ENCODE measurements at regions not wholly inside any gene's neighbourhood (a gene's known extent, or its start where the extent isn't known, plus 50 kb on each side); places are given as distances from the start of the nearest gene placed in this dataset.
"Not testable (repeated sequence)": the region's sequence is repeated elsewhere in the genome, so short reads cannot be mapped to it uniquely, and the experiment has no call there.

- not testable (repeated sequence) for DNase-seq
Measured at GRCh38 chr9:64499541-64499940, 785.5 kb downstream of the FOXD4L5 start.

DNA sequence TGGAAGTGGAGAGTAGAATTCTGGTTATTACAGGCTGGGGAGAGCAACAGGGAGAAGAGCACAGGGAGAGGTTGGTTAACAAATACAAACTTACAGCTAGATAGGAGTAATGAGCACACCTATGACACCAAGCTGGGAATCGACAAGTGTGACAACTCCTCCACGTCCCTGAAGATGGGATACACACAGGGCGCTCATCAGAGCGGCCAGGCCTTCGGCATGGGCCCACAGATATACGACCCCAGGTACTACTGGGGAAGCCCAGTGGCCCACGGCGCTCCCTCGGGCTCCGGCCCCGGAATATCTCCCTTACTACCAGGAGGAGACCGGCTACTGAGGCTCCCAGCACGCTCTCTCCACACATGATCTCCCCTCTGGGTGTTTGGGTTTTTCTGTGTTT is 786.6 kb downstream of the FOXD4L5 start:
- DNase-seq = not testable (repeated sequence)

- not testable (repeated sequence) for DNase-seq
Measured at GRCh38 chr9:64488544-64488943, 796.5 kb downstream of the FOXD4L5 start.

DNA sequence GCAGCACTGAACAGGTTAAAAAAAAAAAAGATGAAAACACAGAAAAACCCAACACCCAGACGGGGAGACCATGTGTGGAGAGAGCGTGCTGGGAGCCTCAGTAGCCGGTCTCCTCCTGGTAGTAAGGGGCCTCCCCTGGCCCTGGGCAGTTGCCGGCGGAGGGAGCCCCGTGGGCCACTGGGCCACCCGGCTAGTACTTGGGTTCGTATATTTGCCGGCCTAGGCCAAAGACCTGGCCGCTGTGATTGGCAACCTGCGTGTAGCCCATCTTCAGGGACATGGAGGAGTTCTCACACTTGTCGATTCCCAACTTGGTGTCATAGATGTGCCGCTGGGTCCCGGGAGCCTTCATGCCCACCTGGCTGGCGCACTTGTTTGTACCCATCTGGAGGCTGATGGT is 798.9 kb downstream of the FOXD4L5 start:
- not testable (repeated sequence) for DNase-seq

GRCh38 chr9:64479095-64479494 is 805.9 kb downstream of the FOXD4L5 start:
- DNase-seq = not testable (repeated sequence)

DNA sequence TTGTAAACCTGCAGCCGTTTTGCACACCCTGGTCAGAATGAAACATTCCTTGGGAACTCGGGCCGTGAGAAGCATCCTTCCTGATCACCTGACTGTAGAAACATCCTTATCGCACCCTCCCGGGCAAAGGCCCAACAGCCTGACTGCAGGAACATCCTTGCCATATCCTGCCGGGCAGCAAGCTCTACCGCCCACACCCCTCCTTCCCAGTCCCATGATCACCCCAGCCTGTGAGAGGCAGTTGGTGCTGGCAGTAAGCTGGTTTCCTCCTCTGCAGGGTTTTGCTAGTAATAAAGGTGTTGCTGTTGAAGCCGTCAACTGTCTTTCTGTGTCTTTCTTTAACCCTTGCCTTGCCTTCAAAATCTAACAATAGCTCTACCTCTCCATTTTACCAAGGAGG is 816.1 kb downstream of the FOXD4L5 start:
- DNase-seq = not testable (repeated sequence)

GRCh38 chr9:64466052-64466599 is 818.9 kb downstream of the FOXD4L5 start:
- not testable (repeated sequence) for DNase-seq

DNA sequence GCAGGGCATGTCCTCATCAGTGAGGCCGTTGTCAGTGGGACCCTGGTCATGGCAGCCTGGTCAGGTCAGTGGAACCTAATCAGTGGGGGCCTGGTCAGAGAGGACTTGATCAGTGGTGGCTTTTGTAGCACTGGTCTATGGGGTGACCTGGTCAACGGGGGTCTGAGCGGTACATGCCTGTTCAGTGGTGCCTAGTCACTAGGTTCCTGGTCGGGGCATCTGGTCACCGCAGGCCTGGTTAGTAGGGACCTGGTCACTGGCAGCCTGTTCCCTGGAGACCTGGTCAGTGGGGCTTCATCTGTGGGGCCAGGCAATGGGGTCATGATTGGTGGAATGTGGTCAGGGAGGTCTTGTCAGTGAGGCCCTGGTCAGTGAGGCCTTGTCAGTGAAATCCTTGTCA is 823.1 kb downstream of the FOXD4L5 start:
- DNase-seq = not testable (repeated sequence)

DNA sequence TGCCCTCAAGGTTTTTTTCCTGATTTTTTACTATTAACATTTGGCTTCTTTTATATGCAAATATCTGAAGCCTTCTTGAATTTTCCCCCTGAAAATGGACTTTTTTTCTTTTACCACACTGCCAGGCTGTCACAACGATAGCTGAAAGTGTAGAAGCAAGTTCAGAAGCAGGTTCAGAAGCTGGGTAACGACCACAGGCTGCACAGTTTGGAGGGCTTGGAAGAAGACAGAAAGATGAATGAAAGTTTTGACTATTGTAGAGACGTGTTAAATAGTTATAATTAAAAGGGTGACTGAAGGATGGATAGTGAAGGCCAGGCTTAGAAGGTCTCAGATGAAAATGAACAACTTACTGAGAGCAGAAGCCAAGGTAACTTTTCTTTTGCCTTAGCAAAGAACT is 826.4 kb downstream of the FOXD4L5 start:
- DNase-seq = not testable (repeated sequence)

- peak in 1 of 2 donors; percentile 35 for DNase-seq
Measured at GRCh38 chr9:64455107-64455648, 829.8 kb downstream of the FOXD4L5 start.

GRCh38 chr9:64452134-64452533 is 832.9 kb downstream of the FOXD4L5 start:
- DNase-seq = peak in 1 of 2 donors; percentile 43

- not testable (repeated sequence) for DNase-seq
Measured at GRCh38 chr9:64450654-64451053, 834.4 kb downstream of the FOXD4L5 start.

GRCh38 chr9:64449025-64449424 is 836.0 kb downstream of the FOXD4L5 start:
- not testable (repeated sequence) for DNase-seq

DNA sequence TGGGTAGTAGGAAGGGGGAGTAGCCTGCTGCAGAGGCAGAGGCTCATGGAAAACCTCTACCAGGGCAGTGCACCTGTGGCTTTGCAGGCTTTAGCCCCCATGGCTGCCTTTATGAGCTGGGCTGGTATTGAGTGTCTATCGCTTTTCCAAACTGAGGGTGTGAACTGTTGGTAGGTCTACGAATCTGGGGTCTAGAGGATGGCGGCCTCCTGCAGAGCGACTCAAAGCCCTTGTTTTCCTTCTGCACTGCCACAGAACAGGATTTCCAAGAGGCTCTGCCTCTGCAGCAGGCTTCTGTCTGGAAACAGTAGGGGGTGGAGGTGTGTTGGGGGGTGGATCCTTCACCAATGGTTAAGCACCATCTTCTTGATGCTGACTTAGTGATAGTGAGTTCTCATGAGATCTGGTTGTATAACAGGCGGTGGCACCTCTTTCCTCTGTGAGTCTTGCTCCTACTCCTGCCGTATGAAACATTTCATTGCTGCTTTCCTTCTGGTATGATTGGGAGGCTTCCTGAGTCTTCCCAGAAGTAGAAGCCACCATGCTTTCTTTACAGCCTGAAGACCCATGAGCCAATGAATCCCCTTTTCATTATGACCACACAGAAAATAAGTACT is 840.0 kb downstream of the FOXD4L5 start:
- not testable (repeated sequence) for DNase-seq

DNA sequence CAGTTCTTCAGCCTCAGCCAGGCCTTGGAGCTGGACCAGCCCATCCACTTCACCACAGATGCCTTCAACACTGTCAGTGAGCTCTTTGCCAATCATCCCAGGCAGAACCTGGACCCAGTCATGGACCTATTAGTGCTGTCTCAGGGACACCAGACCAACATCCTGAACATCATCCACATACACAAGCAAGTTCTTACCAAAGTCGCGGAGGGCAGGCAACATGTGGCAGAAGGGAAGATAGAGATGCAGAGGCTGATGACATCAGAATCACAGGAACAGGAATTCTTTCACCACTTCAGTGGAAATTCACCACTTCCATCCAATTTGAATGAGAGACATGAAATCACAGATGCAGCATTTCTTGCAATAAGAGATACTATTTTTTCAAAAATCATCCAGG is 845.3 kb downstream of the FOXD4L5 start:
- DNase-seq = not testable (repeated sequence)

Measured in inflammatory macrophage treated with lipopolysaccharide for 1 hour (primary cell).